AG04450 (cell line): ENCODE measurements at regions not wholly inside any gene's neighbourhood (a gene's known extent, or its start where the extent isn't known, plus 50 kb on each side); places are given as distances from the start of the nearest gene placed in this dataset.

Experiments
- CTCF ChIA-PET: fragments of 300-600, 350-600 bp; formaldehyde crosslinking; extraction: SDS; loops from one replicate; lab custom pipeline; 2022; ENCODE audit warnings: antibody characterized with exemption, inconsistent platforms; lab: Charles Lee
- POLR2A ChIA-PET: fragments of 350-600 bp; formaldehyde crosslinking; extraction: SDS; loops from one replicate; lab custom pipeline; 2021; ENCODE audit warnings: antibody characterized with exemption, inconsistent platforms; lab: Yijun Ruan, JAX
- DNase-seq: peaks from one replicate; pipeline ENCODE4 v3.0.0-alpha.2; 2011; ENCODE audit warnings: low read depth, low spot score
- H3K27ac ChIP-seq: one replicate; pipeline ENCODE4 v1.5.1; 2012; ENCODE audit warnings: low read depth, low read length, control low read depth
- H3K27me3 ChIP-seq: one replicate; pipeline ENCODE4 v1.6.0; 2012; ENCODE audit warnings: low read length; ENCODE audit not compliant: control insufficient read depth, insufficient read depth
- H3K4me3 ChIP-seq: 2 replicates; pipeline ENCODE4 v1.5.1; 2011; ENCODE audit warnings: mild to moderate bottlenecking, low read depth, low read length, control low read depth
- H3K9me3 ChIP-seq: 2 replicates; pipeline ENCODE4 v1.5.1; 2012; ENCODE audit warnings: low read length; ENCODE audit not compliant: control insufficient read depth, insufficient read depth
- CTCF ChIP-seq: IDR thresholded peaks from 2 replicates; pipeline ENCODE4 v1.5.1; 2011; ENCODE audit warnings: low read depth, low read length, control low read depth, inconsistent platforms

GRCh38 chr6:132244744-132245143 is 156.5 kb downstream of the MOXD1 start:
- TF ChIP-seq CTCF = no peak
- CTCF ChIA-PET = no interaction called here
- Histone ChIP-seq H3K9me3 (no peaks in the 10 kb centered on the region), H3K4me3 (no peak overlapping the region), H3K27me3 (no peaks in the 10 kb centered on the region), H3K27ac (no peak overlapping the region)
- POLR2A ChIA-PET = no interaction called here
- DNase-seq = no peak

- DNase-seq = no peak
- ChIA-PET POLR2A (interaction anchor here (2.0 kb wide), 1 partner anchor 286 kb away, joined by 10 read pairs; the partner anchor contains the start of gene CCN2), CTCF (interaction anchor here (0.9 to 4.4 kb wide), 2 partner anchors 43 to 122 kb away, joined by 3 to 23 read pairs; no protein-coding TSS in a partner anchor)
- Histone ChIP-seq H3K4me3 (no peak overlapping the region), H3K27ac (no peak overlapping the region), H3K27me3 (no peaks in the 10 kb centered on the region), H3K9me3 (no peaks in the 10 kb centered on the region)
- TF ChIP-seq CTCF = no peak
Measured at GRCh38 chr6:132236744-132237143, 164.5 kb downstream of the MOXD1 start.

GRCh38 chr6:132236281-132236680 is 165.0 kb downstream of the MOXD1 start:
- TF ChIP-seq CTCF = no peak
- Histone ChIP-seq H3K27me3 (no peaks in the 10 kb centered on the region), H3K9me3 (no peaks in the 10 kb centered on the region), H3K4me3 (no peak overlapping the region), H3K27ac (no peak overlapping the region)
- no peak for DNase-seq
- POLR2A ChIA-PET = interaction anchor here (2.0 kb wide), 1 partner anchor 285 kb away, joined by 10 read pairs; the partner anchor contains the start of gene CCN2
- CTCF ChIA-PET = interaction anchor here (0.9 to 4.4 kb wide), 3 partner anchors 43 to 312 kb away, joined by 3 to 23 read pairs (median 3); no protein-coding TSS in a partner anchor

- Histone ChIP-seq H3K4me3 (no peak overlapping the region), H3K27ac (no peak overlapping the region), H3K9me3 (no peaks in the 10 kb centered on the region), H3K27me3 (no peaks in the 10 kb centered on the region)
- ChIA-PET POLR2A (interaction anchor here (2.0 kb wide), 1 partner anchor 285 kb away, joined by 10 read pairs; the partner anchor contains the start of gene CCN2), CTCF (interaction anchor here (0.9 to 4.4 kb wide), 4 partner anchors 15 to 311 kb away, joined by 3 to 23 read pairs (median 3); no protein-coding TSS in a partner anchor)
- DNase-seq = no peak
- no peak for TF ChIP-seq CTCF
Measured at GRCh38 chr6:132235596-132236280, 165.5 kb downstream of the MOXD1 start.

- Histone ChIP-seq H3K4me3 (no peak overlapping the region), H3K27me3 (no peaks in the 10 kb centered on the region), H3K9me3 (no peaks in the 10 kb centered on the region), H3K27ac (no peak overlapping the region)
- CTCF ChIA-PET = interaction anchor here (1.2 to 4.4 kb wide), 3 partner anchors 16 to 319 kb away, joined by 4 to 23 read pairs (median 4); no protein-coding TSS in a partner anchor
- DNase-seq = no peak
- no peak for TF ChIP-seq CTCF
- POLR2A ChIA-PET = no interaction called here
Measured at GRCh38 chr6:132234356-132234755, 166.9 kb downstream of the MOXD1 start.
